Nephron progenitor cell (in vitro differentiated cells): ENCODE measurements at regions not wholly inside any gene's neighbourhood (a gene's known extent, or its start where the extent isn't known, plus 50 kb on each side); places are given as distances from the start of the nearest gene placed in this dataset.

ENCODE experiments used
- DNase-seq: peaks from one replicate; pipeline ENCODE4 v3.0.0; 2021
- H3K27ac Mint-ChIP-seq: 2 replicates; pipeline ENCODE4 v1.8.0; 2021; ENCODE audit warnings: mild to moderate bottlenecking, moderate library complexity, mixed read lengths
- H3K27me3 Mint-ChIP-seq: 2 replicates; pipeline ENCODE4 v1.8.0; 2021; ENCODE audit warnings: mild to moderate bottlenecking, low read depth, mixed read lengths; ENCODE audit not compliant: poor library complexity
- H3K36me3 Mint-ChIP-seq: 2 replicates; pipeline ENCODE4 v1.8.0; 2021; ENCODE audit warnings: low read depth, mixed read lengths
- H3K4me1 Mint-ChIP-seq: 2 replicates; pipeline ENCODE4 v1.8.0; 2021; ENCODE audit warnings: mixed read lengths
- H3K4me3 Mint-ChIP-seq: 2 replicates; pipeline ENCODE4 v1.8.0; 2021; ENCODE audit warnings: mild to moderate bottlenecking, moderate library complexity, mixed read lengths
- H3K9me3 Mint-ChIP-seq: 2 replicates; pipeline ENCODE4 v1.8.0; 2021; ENCODE audit warnings: mild to moderate bottlenecking, moderate library complexity, mixed read lengths
- TF ChIP-seq, protein P1 (sequence below): fragments of 200-600 bp; sonication (generic); IDR thresholded peaks from 2 replicates; pipeline ENCODE4 v1.5.0; 2021; ENCODE audit warnings: antibody characterized with exemption

- TF ChIP-seq, protein P1, sequence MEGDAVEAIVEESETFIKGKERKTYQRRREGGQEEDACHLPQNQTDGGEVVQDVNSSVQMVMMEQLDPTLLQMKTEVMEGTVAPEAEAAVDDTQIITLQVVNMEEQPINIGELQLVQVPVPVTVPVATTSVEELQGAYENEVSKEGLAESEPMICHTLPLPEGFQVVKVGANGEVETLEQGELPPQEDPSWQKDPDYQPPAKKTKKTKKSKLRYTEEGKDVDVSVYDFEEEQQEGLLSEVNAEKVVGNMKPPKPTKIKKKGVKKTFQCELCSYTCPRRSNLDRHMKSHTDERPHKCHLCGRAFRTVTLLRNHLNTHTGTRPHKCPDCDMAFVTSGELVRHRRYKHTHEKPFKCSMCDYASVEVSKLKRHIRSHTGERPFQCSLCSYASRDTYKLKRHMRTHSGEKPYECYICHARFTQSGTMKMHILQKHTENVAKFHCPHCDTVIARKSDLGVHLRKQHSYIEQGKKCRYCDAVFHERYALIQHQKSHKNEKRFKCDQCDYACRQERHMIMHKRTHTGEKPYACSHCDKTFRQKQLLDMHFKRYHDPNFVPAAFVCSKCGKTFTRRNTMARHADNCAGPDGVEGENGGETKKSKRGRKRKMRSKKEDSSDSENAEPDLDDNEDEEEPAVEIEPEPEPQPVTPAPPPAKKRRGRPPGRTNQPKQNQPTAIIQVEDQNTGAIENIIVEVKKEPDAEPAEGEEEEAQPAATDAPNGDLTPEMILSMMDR, result no peak
- Mint-ChIP-seq H3K9me3 (no peaks in the 10 kb centered on the region), H3K27me3 (peaks cover 13% of the 10 kb centered on the region), H3K4me3 (no peak overlapping the region), H3K27ac (no peak overlapping the region), H3K36me3 (no peaks in the 10 kb centered on the region), H3K4me1 (peaks cover 12% of the 10 kb centered on the region)
- no peak for DNase-seq
Observed at GRCh38 chr14:96617635-96618034, 115.5 kb downstream of the PAPOLA start.

GRCh38 chr14:96622926-96623325 is 120.7 kb downstream of the PAPOLA start:
- Mint-ChIP-seq H3K36me3 (no peaks in the 10 kb centered on the region), H3K4me3 (no peak overlapping the region), H3K27me3 (peaks cover 30% of the 10 kb centered on the region), H3K4me1 (peaks cover 26% of the 10 kb centered on the region), H3K9me3 (no peaks in the 10 kb centered on the region), H3K27ac (no peak overlapping the region)
- TF ChIP-seq, protein P1, result no peak
- DNase-seq, result no peak

- Mint-ChIP-seq H3K36me3 (no peaks in the 10 kb centered on the region), H3K27me3 (peaks cover 30% of the 10 kb centered on the region), H3K27ac (no peak overlapping the region), H3K4me1 (peaks cover 26% of the 10 kb centered on the region), H3K4me3 (no peak overlapping the region), H3K9me3 (no peaks in the 10 kb centered on the region)
- DNase-seq, result no peak
- TF ChIP-seq, protein P1, result no peak
Observed at GRCh38 chr14:96623676-96624484, 121.7 kb downstream of the PAPOLA start.

DNA sequence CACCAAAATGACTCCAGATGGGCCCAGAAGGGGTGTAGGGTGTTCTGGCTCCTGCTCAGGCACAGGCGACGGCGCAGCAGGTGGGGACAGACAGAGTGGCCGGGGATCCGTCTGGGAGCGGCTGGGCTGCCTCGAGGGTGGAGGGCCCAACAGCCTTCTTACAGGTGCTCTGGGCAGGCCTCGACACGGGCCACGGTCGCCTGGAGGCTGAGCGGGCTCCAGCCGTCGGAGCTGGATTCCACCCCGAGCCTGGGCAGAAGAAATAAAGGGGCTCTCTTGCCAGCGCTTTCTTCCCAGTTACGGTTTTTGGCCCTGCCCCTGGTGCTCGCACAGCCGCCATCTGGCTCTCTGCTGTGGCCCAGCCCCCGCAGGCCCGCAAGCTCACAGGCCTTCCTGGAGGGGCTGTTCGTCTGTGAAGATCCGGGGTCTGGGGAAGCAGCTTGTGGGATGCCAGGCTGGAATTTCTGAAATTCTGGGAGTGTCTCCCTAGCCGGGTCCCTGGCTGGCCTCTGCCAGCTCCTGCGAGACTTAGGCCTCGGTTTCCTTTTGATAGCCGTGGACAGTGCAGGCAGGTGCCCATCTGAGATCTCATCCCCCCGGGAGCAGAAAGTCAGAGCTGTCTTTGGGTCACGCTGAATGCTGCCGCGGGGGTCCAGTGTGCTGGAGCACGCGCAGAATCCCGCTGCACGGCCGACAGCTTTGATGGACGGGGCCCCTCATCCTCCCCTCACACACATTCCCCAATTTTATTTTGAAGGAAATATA is 122.7 kb downstream of the PAPOLA start:
- Mint-ChIP-seq H3K27ac (peak overlapping the region; percentile 27), H3K4me1 (peaks cover 26% of the 10 kb centered on the region), H3K36me3 (no peaks in the 10 kb centered on the region), H3K9me3 (no peaks in the 10 kb centered on the region), H3K27me3 (peaks cover 30% of the 10 kb centered on the region), H3K4me3 (no peak overlapping the region)
- DNase-seq, result peak; percentile 16
- TF ChIP-seq, protein P1, result no peak

DNA sequence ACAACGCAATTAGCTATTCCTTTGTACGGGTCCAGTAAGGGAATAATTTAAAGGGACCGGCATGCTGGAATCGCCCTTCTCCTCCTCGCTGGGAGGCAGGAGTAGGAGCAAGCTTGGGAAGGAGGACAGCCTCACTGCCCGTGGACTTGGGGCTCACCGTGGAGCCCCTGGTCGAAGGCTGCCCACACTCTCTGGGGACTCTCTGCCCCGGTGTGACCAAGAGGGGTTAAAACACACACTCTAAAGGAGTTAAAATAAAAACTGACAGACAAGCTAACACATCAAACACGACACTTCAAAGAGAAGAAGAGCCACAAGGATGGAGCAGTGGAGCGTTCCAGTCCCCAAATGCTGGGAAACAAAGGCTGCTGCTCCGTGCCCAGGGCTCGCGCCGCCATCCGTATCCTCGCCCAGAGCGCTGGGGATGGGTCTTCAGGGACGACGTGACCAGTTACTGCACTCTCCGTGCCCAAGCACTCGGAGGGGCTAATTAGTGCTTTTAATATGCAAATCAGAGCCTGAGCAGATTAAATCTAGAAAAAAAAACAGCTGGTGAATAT is 123.3 kb downstream of the PAPOLA start:
- DNase-seq, result no peak
- H3K4me1 Mint-ChIP-seq, result peaks cover 26% of the 10 kb centered on the region
- no peak overlapping the region for H3K27ac Mint-ChIP-seq

More for the DNA sequence above, 123.3 kb downstream of the PAPOLA start:
- Mint-ChIP-seq H3K4me3 (no peak overlapping the region), H3K36me3 (no peaks in the 10 kb centered on the region), H3K9me3 (no peaks in the 10 kb centered on the region), H3K27me3 (peaks cover 30% of the 10 kb centered on the region)
- TF ChIP-seq, protein P1, result no peak
